Stimulated activated memory B cell treated with anti-CD40 and anti-IgM and Interleukin-4, amounts not matched to agents 10 μg/mL and 1 μg/mL and 100 μg/mL, for 72 hours (primary cell): ENCODE measurements at regions not wholly inside any gene's neighbourhood (a gene's known extent, or its start where the extent isn't known, plus 50 kb on each side); places are given as distances from the start of the nearest gene placed in this dataset.
A peak's percentile ranks its signal among the peaks of the same experiment; 100 is the strongest.

Experiments used
- ATAC-seq: fragments of 150-1000 bp; cut with Tn5 transposase; 2 replicates; pipeline ENCODE4 v1.10.0; 2021
- H3K27ac Mint-ChIP-seq: one replicate; pipeline ENCODE4 v1.8.0; 2022; ENCODE audit warnings: mild to moderate bottlenecking, mixed read lengths
- H3K27me3 Mint-ChIP-seq: one replicate; pipeline ENCODE4 v1.8.0; 2022; ENCODE audit warnings: mixed read lengths
- H3K36me3 Mint-ChIP-seq: one replicate; pipeline ENCODE4 v1.8.0; 2022; ENCODE audit warnings: mixed read lengths
- H3K4me1 Mint-ChIP-seq: one replicate; pipeline ENCODE4 v1.8.0; 2022; ENCODE audit warnings: mixed read lengths
- H3K4me3 Mint-ChIP-seq: one replicate; pipeline ENCODE4 v1.8.0; 2022; ENCODE audit warnings: mild to moderate bottlenecking, moderate library complexity, mixed read lengths
- H3K9me3 Mint-ChIP-seq: one replicate; pipeline ENCODE4 v1.8.0; 2022; ENCODE audit warnings: mixed read lengths

DNA sequence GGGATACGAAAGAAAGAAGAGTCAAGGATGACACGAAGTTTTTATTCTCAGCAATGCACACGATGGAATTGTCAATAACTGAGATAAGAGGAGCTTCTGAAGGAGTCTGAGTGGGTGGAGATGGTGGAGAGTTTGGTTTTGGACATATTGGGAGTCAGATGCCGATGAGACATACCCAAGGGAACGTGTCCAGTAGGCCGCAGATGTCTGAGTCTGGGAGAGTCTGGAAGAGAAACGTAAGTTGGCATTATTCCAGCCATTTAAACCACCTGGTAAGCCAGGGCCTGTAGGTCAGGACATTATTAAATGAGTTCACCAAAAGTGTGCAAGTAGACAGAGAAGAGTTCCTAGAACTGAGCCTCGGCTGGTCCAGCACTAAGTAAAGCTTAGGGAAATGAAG, 478.3 kb upstream of the CDH5 start:
- H3K27ac Mint-ChIP-seq: no peak overlapping the region
- no peak overlapping the region for H3K4me3 Mint-ChIP-seq
- H3K9me3 Mint-ChIP-seq: peaks cover 2% of the 10 kb centered on the region
- ATAC-seq: no peak
- no peaks in the 10 kb centered on the region for H3K36me3 Mint-ChIP-seq
- H3K27me3 Mint-ChIP-seq: no peaks in the 10 kb centered on the region
- no peaks in the 10 kb centered on the region for H3K4me1 Mint-ChIP-seq

GRCh38 chr16:65884018-65884417, 482.5 kb upstream of the CDH5 start:
- no peaks in the 10 kb centered on the region for H3K4me1 Mint-ChIP-seq
- H3K27ac Mint-ChIP-seq: no peak overlapping the region
- H3K27me3 Mint-ChIP-seq: no peaks in the 10 kb centered on the region
- H3K36me3 Mint-ChIP-seq: no peaks in the 10 kb centered on the region
- H3K4me3 Mint-ChIP-seq: no peak overlapping the region
- H3K9me3 Mint-ChIP-seq: no peaks in the 10 kb centered on the region
- no peak for ATAC-seq

GRCh38 chr16:65878347-65878746, 488.1 kb upstream of the CDH5 start:
- no peaks in the 10 kb centered on the region for H3K27me3 Mint-ChIP-seq
- ATAC-seq: no peak
- H3K4me1 Mint-ChIP-seq: no peaks in the 10 kb centered on the region
- peaks cover 4% of the 10 kb centered on the region for H3K9me3 Mint-ChIP-seq
- H3K4me3 Mint-ChIP-seq: no peak overlapping the region
- no peak overlapping the region for H3K27ac Mint-ChIP-seq
- no peaks in the 10 kb centered on the region for H3K36me3 Mint-ChIP-seq

DNA sequence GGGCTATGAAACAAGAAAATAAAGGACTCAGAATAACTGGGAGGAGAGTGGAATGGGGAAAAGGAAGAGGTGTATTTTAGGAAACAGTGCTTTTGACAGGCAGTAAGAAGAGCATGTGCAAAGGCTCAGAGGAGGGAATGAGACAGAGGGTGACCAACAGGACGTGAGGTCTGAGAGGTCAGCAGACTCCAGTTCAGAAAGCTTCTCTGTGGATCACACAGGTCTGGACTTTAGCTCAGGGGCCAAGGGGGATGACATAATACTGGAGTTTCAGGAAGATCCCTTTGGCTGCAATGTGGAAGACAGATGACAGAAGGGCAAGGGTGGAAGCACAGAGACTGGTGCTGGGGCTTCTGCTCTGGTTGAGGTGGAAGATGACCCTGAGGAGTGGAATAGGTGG, 489.9 kb upstream of the CDH5 start:
- ATAC-seq: no peak
- H3K27me3 Mint-ChIP-seq: no peaks in the 10 kb centered on the region
- H3K4me1 Mint-ChIP-seq: no peaks in the 10 kb centered on the region
- no peak overlapping the region for H3K27ac Mint-ChIP-seq
- H3K4me3 Mint-ChIP-seq: no peak overlapping the region
- peaks cover 4% of the 10 kb centered on the region for H3K9me3 Mint-ChIP-seq
- no peaks in the 10 kb centered on the region for H3K36me3 Mint-ChIP-seq

DNA sequence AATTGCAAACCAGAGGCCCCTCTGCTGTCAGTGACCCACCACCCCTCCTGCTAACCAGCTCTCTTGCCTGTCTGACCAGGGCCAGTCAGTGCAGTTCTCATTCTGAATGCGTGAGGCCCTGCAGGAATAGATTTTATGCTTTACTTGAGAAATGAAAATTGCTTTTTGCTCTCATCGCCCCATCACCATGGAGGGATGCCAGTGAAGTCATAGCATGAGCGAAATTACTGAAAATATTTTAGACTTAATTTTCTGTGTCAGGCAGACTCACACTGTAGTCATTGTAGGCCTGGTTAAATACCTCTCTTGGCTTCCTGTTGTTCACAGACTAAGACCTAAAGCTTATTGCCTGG, 490.5 kb upstream of the CDH5 start:
- peaks cover 4% of the 10 kb centered on the region for H3K9me3 Mint-ChIP-seq
- no peaks in the 10 kb centered on the region for H3K4me1 Mint-ChIP-seq
- no peaks in the 10 kb centered on the region for H3K27me3 Mint-ChIP-seq
- no peak for ATAC-seq
- no peaks in the 10 kb centered on the region for H3K36me3 Mint-ChIP-seq
- H3K4me3 Mint-ChIP-seq: no peak overlapping the region
- H3K27ac Mint-ChIP-seq: no peak overlapping the region

GRCh38 chr16:65875381-65876055, 491.0 kb upstream of the CDH5 start:
- no peak for ATAC-seq
- no peak overlapping the region for H3K4me3 Mint-ChIP-seq
- H3K36me3 Mint-ChIP-seq: no peaks in the 10 kb centered on the region
- peaks cover 4% of the 10 kb centered on the region for H3K9me3 Mint-ChIP-seq
- H3K4me1 Mint-ChIP-seq: no peaks in the 10 kb centered on the region
- no peak overlapping the region for H3K27ac Mint-ChIP-seq
- no peaks in the 10 kb centered on the region for H3K27me3 Mint-ChIP-seq

GRCh38 chr16:65869261-65869660, 497.2 kb upstream of the CDH5 start:
- Mint-ChIP-seq H3K9me3 (peaks cover 2% of the 10 kb centered on the region), H3K36me3 (no peaks in the 10 kb centered on the region), H3K4me1 (no peaks in the 10 kb centered on the region), H3K4me3 (no peak overlapping the region), H3K27me3 (no peaks in the 10 kb centered on the region), H3K27ac (no peak overlapping the region)
- no peak for ATAC-seq

GRCh38 chr16:65867276-65867960, 499.1 kb upstream of the CDH5 start:
- Mint-ChIP-seq H3K27me3 (no peaks in the 10 kb centered on the region), H3K27ac (no peak overlapping the region), H3K4me3 (no peak overlapping the region), H3K9me3 (peaks cover 9% of the 10 kb centered on the region), H3K4me1 (no peaks in the 10 kb centered on the region), H3K36me3 (no peaks in the 10 kb centered on the region)
- no peak for ATAC-seq

GRCh38 chr16:65863236-65863635, 503.3 kb upstream of the CDH5 start:
- no peak for ATAC-seq
- no peaks in the 10 kb centered on the region for H3K36me3 Mint-ChIP-seq
- H3K9me3 Mint-ChIP-seq: peaks cover 11% of the 10 kb centered on the region
- H3K4me1 Mint-ChIP-seq: no peaks in the 10 kb centered on the region
- H3K27ac Mint-ChIP-seq: no peak overlapping the region
- no peak overlapping the region for H3K4me3 Mint-ChIP-seq
- H3K27me3 Mint-ChIP-seq: no peaks in the 10 kb centered on the region

DNA sequence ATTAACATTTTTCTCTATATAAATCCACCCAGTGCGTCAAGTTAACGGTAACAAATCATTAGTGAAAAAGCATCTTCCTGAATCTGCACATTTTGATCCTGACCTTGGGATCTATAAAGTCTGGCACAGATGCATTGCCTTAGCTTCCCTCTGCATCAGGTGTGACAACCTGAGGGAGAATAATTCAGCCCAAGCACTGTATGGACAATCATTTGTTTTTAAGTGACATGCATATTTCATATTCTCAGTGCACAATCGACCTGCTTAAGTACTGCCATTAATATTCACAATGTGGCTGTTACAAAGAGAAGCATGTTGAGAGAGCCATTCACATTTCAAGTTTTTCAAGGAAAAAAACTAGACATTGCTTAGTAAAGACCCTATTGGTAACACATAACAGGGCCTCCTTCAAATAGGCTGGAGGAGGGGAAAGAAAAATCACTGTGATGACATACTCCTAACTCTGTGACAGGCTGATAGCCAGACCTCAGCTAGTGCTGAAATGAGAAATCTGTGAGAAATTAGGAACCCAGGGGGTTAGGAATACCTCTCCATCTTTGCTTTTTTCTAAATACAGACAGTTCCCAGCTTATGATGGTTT, 505.3 kb upstream of the CDH5 start:
- H3K27me3 Mint-ChIP-seq: no peaks in the 10 kb centered on the region

DNA sequence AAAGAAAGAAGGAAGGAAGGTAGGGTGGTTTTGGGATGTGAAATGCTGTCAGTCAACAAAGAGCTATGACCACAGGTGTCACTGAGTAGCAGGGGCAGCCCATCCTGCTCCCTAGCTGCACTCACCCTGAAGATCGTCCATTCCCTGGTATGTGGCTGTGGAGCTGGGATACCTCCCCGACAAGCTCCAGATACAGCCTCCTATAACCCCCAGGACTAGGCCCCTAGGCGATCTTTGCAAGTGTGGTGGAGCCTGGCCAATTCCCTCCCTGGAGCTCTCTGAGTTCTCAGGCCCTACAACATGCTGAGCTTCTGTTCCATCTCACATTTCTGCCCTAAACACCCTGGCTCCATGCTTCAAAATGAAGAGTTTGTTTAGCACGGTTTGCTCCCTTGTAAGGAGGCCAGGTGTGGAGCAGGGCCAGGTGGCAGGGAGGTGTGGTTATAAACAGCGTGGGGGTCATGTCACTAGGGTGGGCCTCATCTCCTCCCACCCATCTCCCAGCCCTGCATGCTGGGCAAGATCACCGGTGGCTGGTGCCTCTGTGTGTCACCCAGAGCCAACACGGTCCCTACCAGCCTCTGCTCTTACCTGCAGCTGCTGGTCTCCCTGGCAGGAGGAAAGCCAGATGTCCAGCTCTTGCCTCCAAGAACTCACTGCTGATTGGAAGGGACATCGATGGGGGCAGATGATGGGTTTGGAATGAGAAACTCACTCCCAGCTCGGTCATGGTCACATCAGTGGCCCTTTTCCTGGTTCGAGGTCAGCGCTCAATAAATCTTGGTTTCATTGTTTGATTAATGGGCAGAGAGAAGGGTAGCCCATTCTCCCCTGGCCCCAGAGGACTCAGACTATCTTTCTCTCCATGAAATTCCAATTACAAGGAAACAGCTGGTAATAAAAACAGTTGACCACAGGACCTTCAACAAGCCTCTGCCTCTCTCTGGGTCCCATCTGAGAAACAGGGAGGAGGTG, 511.0 kb upstream of the CDH5 start:
- Mint-ChIP-seq H3K4me3 (no peak overlapping the region), H3K4me1 (no peaks in the 10 kb centered on the region), H3K27me3 (no peaks in the 10 kb centered on the region), H3K36me3 (no peaks in the 10 kb centered on the region), H3K27ac (no peak overlapping the region), H3K9me3 (peaks cover 10% of the 10 kb centered on the region)
- peak; percentile 42 for ATAC-seq

More for the DNA sequence above, 505.3 kb upstream of the CDH5 start:
- Mint-ChIP-seq H3K9me3 (peaks cover 11% of the 10 kb centered on the region), H3K27ac (no peak overlapping the region), H3K36me3 (no peaks in the 10 kb centered on the region), H3K4me3 (no peak overlapping the region), H3K4me1 (no peaks in the 10 kb centered on the region)
- ATAC-seq: no peak

DNA sequence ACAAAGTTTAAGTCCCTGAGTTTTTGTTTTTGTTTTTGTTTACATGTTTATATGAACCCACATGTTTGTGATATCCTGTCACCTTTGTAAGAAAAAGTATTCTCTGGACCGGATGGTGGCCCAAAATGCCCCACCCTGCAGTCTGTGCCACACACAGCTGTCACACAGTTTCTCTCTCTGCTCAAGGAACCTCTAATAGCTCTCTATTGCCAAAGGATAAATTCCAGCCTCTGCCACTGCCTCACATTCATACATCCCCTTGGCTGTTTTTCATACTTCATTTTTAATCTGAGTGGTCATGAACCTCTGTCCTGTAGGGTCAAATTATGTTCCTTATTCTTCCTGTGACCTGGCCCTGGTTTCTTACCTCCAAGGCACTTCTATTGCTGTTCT, 520.3 kb upstream of the CDH5 start:
- Mint-ChIP-seq H3K27ac (no peak overlapping the region), H3K9me3 (peaks cover 8% of the 10 kb centered on the region), H3K4me3 (no peak overlapping the region), H3K36me3 (no peaks in the 10 kb centered on the region), H3K27me3 (no peaks in the 10 kb centered on the region), H3K4me1 (no peaks in the 10 kb centered on the region)
- ATAC-seq: no peak

GRCh38 chr16:65845466-65846209, 520.9 kb upstream of the CDH5 start:
- H3K4me1 Mint-ChIP-seq: no peaks in the 10 kb centered on the region
- H3K4me3 Mint-ChIP-seq: no peak overlapping the region
- H3K9me3 Mint-ChIP-seq: peaks cover 8% of the 10 kb centered on the region
- no peaks in the 10 kb centered on the region for H3K36me3 Mint-ChIP-seq
- ATAC-seq: no peak
- H3K27me3 Mint-ChIP-seq: no peaks in the 10 kb centered on the region
- no peak overlapping the region for H3K27ac Mint-ChIP-seq

- ATAC-seq: no peak
- no peaks in the 10 kb centered on the region for H3K36me3 Mint-ChIP-seq
- H3K27ac Mint-ChIP-seq: no peak overlapping the region
- H3K4me1 Mint-ChIP-seq: no peaks in the 10 kb centered on the region
- no peaks in the 10 kb centered on the region for H3K27me3 Mint-ChIP-seq
- H3K9me3 Mint-ChIP-seq: peaks cover 5% of the 10 kb centered on the region
- no peak overlapping the region for H3K4me3 Mint-ChIP-seq
Measured at GRCh38 chr16:65843941-65844340, 522.5 kb upstream of the CDH5 start.

GRCh38 chr16:65842067-65842466, 524.4 kb upstream of the CDH5 start:
- no peaks in the 10 kb centered on the region for H3K36me3 Mint-ChIP-seq
- H3K27ac Mint-ChIP-seq: no peak overlapping the region
- no peaks in the 10 kb centered on the region for H3K27me3 Mint-ChIP-seq
- no peaks in the 10 kb centered on the region for H3K4me1 Mint-ChIP-seq
- H3K4me3 Mint-ChIP-seq: no peak overlapping the region
- no peak for ATAC-seq
- peaks cover 5% of the 10 kb centered on the region for H3K9me3 Mint-ChIP-seq
